ENCODE measurements at regions not wholly inside any gene's neighbourhood (a gene's known extent, or its start where the extent isn't known, plus 50 kb on each side); places are given as distances from the start of the nearest gene placed in this dataset.

DNA sequence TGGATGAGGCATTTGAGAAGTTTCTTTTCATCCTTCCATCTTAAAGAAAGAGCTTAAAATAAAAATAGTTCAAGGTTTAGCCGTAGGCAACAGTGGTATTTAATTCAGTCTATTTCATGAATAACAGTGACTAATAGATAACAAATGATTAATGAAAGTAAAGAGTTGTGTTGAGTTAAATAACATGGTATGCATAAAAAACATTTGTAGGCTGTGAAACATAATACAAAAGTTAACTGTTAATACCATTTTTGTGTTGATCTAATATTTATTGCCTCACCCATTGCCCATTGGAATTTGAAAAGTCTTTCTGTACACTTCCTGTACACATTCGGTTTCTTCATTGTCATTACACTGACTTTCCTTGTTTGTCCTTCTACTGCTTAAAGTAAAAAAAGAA, 108.6 kb upstream of the PDE3A start:
- 0% methylated on average over 2 of the region's 2 CpGs for WGBS (ENCODE audit: insufficient coverage, low coverage, missing lambda C conversion rate)
- Histone ChIP-seq H3K9me1 (ENCODE audit: control insufficient read depth, insufficient read depth, low read length) (no peaks in the 10 kb centered on the region), H4K20me1 (replicated peaks; ENCODE audit: control insufficient read depth, insufficient read depth, low read length) (no peaks in the 10 kb centered on the region), H3K27ac (ENCODE audit: extremely low read depth, low read depth, low read length) (no peak overlapping the region), H3K79me2 (ENCODE audit: control insufficient read depth, insufficient read depth, low read length) (no peaks in the 10 kb centered on the region), H3K9me3 (replicated peaks; ENCODE audit: control insufficient read depth, insufficient read depth, low read depth, low read length) (no peaks in the 10 kb centered on the region), H2AFZ (ENCODE audit: low read depth, low read length) (no peak overlapping the region), H3K27me3 (ENCODE audit: control insufficient read depth in 2 of 2, insufficient read depth in 2 of 2, low read length in 2 of 2) (no peaks in the 10 kb centered on the region), H3K4me1 (replicated peaks in 1 of 2; ENCODE audit: control insufficient read depth in 2 of 2, insufficient read depth in 2 of 2, low read length in 2 of 2) (no peaks in the 10 kb centered on the region), H3K36me3 (ENCODE audit: control insufficient read depth, insufficient read depth, low read length) (no peaks in the 10 kb centered on the region), H3K4me3 (no peak overlapping the region), H3K4me2 (ENCODE audit: insufficient read depth, low read length) (no peak overlapping the region), H3K9ac (ENCODE audit: insufficient read depth in 1 of 2, low read depth in 2 of 2, low read length in 2 of 2) (no peak overlapping the region)
- ChIA-PET CTCF (ENCODE audit: low intra/inter-chr PET ratio) (no interaction called here), POLR2A (no interaction called here)
- FAIRE-seq (no peak), DNase-seq (ENCODE audit: extremely low read depth in 1 of 4, low spot score in 3 of 4) (no peak), ATAC-seq (no peak)
- TF ChIP-seq ZNF212 (CRISPR knock-in tag; IDR thresholded peaks at IDR 0.05) (no peak), CBX1 (IDR thresholded peaks at IDR 0.05; ENCODE audit: low read depth) (no peak), CHD1 (IDR thresholded peaks at IDR 0.05; ENCODE audit: low read length) (no peak), CAMTA2 (CRISPR knock-in tag; conservative IDR thresholded peaks at IDR 0.05) (no peak), MCM5 (IDR thresholded peaks at IDR 0.05; ENCODE audit: low read depth) (no peak), RNF219 (CRISPR knock-in tag; IDR thresholded peaks at IDR 0.05) (no peak), EP400 (IDR thresholded peaks at IDR 0.05) (no peak), PRDM10 (IDR thresholded peaks at IDR 0.05; ENCODE audit: partially characterized antibody) (no peak), ZNF174 (CRISPR knock-in tag; IDR thresholded peaks at IDR 0.05) (no peak), MEF2A (IDR thresholded peaks at IDR 0.05; ENCODE audit: control insufficient read depth, low read depth, low read length) (no peak), ZBTB5 (IDR thresholded peaks at IDR 0.05) (no peak), NR1H2 (CRISPR knock-in tag; IDR thresholded peaks at IDR 0.05) (no peak), POLR2G (IDR thresholded peaks at IDR 0.05; ENCODE audit: low read depth, low read length) (no peak)
- BruUV-seq (replicated peaks), result no TSS peak
- in situ Hi-C loops (cut with MboI) (no loop called here), intact Hi-C loops (cut with micrococcal nuclease) (no loop called here)

Data from K562 (cell line).